Endothelial cell of umbilical vein (primary cell): ENCODE measurements at regions not wholly inside any gene's neighbourhood (a gene's known extent, or its start where the extent isn't known, plus 50 kb on each side); places are given as distances from the start of the nearest gene placed in this dataset.

Experiments used
- BruUV-seq: library from RNA; stranded (reverse); fragments of 400-500 nt; replicated peaks from 2 replicates; lab custom pipeline; 2021; lab: Mats Ljungman, UMichigan
- CTCF ChIA-PET: fragments of 300-600, 350-600 bp; sonication (Branson Sonifier 250); formaldehyde crosslinking; loops from one replicate; lab custom pipeline; 2021; ENCODE audit warnings: antibody characterized with exemption, inconsistent platforms; lab: Charles Lee
- POLR2A ChIA-PET: fragments of 300-600, 350-600 bp; sonication (Branson Sonifier 250); formaldehyde crosslinking; loops from one replicate; lab custom pipeline; 2021; ENCODE audit warnings: antibody characterized with exemption, inconsistent platforms; lab: Charles Lee
- DNase-seq: peaks from one replicate; pipeline ENCODE4 v3.0.0-alpha.2; 2011; ENCODE audit warnings: low read depth, low spot score
- FAIRE-seq: peaks from 2 replicates; lab custom pipeline; 2011; peaks lifted over from hg19 to GRCh38; lab: Jason Lieb, UNC
- H2AFZ ChIP-seq: 2 replicates; pipeline ENCODE4 v1.6.0; 2012; ENCODE audit warnings: low read depth, low read length, control low read depth, inconsistent platforms
- H3K27ac ChIP-seq: 2 replicates; pipeline ENCODE4 v1.5.1; 2011; ENCODE audit warnings: low read depth, mild to moderate bottlenecking, control low read depth, low read length, moderate library complexity; ENCODE audit not compliant: insufficient read depth
- H3K27me3 ChIP-seq, 2 experiments: 2 replicates each; pipeline versions ENCODE4 v1.6.0 to v1.6.1; 2011; ENCODE audit warnings: low read length in 2 of 2, mixed read lengths in 1 of 2; ENCODE audit not compliant: control insufficient read depth in 2 of 2, insufficient read depth in 2 of 2
- H3K36me3 ChIP-seq, 2 experiments: 2 replicates in 1 of 2; 3 replicates in 1 of 2; pipeline ENCODE4 v1.5.1; 2011; ENCODE audit warnings: low read length in 2 of 2, mild to moderate bottlenecking in 1 of 2, moderate library complexity in 1 of 2; ENCODE audit not compliant: control insufficient read depth in 2 of 2, insufficient read depth in 2 of 2; ENCODE audit errors: extremely low read depth in 1 of 2
- H3K4me1 ChIP-seq: 3 replicates; pipeline ENCODE4 v1.5.1; 2011; ENCODE audit warnings: mild to moderate bottlenecking, low read length; ENCODE audit not compliant: control insufficient read depth, insufficient read depth; ENCODE audit errors: extremely low read depth
- H3K4me2 ChIP-seq: 2 replicates; pipeline ENCODE4 v1.6.1; 2011; ENCODE audit warnings: low read length, control low read depth, mixed read lengths; ENCODE audit not compliant: insufficient read depth
- H3K4me3 ChIP-seq, 3 experiments: fragments of 200-600 bp in 1 of 3; sonication (generic), shearing (Covaris generic) in 1 of 3; replicated peaks in 1 of 3; 2 replicates each; pipeline ENCODE4 v1.5.1; 2011 to 2016; ENCODE audit warnings: control low read depth in 3 of 3, low read length in 3 of 3, mild to moderate bottlenecking in 2 of 3, inconsistent platforms in 1 of 3, low read depth in 1 of 3, moderate library complexity in 1 of 3; ENCODE audit not compliant: insufficient read depth in 1 of 3
- H3K79me2 ChIP-seq: 2 replicates; pipeline ENCODE4 v1.6.0; 2012; ENCODE audit warnings: low read length, inconsistent platforms; ENCODE audit not compliant: control insufficient read depth, insufficient read depth
- H3K9ac ChIP-seq: replicated peaks from 2 replicates; pipeline ENCODE3; 2011; ENCODE audit warnings: low read length, control low read depth; ENCODE audit not compliant: insufficient read depth; ENCODE audit errors: extremely low read depth
- H3K9me1 ChIP-seq: replicated peaks from 3 replicates; pipeline ENCODE4 v1.6.0; 2011; ENCODE audit warnings: mild to moderate bottlenecking, low read length; ENCODE audit not compliant: control insufficient read depth, insufficient read depth; ENCODE audit errors: extremely low read depth
- H3K9me3 ChIP-seq: replicated peaks from 2 replicates; pipeline ENCODE4 v1.5.1; 2012; ENCODE audit warnings: low read length, inconsistent platforms; ENCODE audit not compliant: control insufficient read depth, insufficient read depth
- H4K20me1 ChIP-seq: replicated peaks from 2 replicates; pipeline ENCODE3; 2011; ENCODE audit warnings: mild to moderate bottlenecking, low read length; ENCODE audit not compliant: control insufficient read depth, insufficient read depth; ENCODE audit errors: extremely low read depth
- CTCF ChIP-seq, 2 donors: IDR thresholded peaks; 1 replicate in 1 of 2; 2 replicates in 1 of 2; pipeline ENCODE4 v1.5.1; 2011; ENCODE audit warnings: low read length in 2 of 2, mild to moderate bottlenecking in 2 of 2, moderate library complexity in 2 of 2, control low read depth in 1 of 2, inconsistent platforms in 1 of 2, low read depth in 1 of 2; ENCODE audit not compliant: insufficient read depth in 1 of 2; ENCODE audit errors: extremely low read depth in 1 of 2
- EZH2 ChIP-seq: IDR thresholded peaks from 2 replicates; pipeline ENCODE4 v1.6.1; 2012; ENCODE audit warnings: borderline replicate concordance, low read depth, mild to moderate bottlenecking, moderate library complexity, low read length, inconsistent platforms; ENCODE audit not compliant: severe bottlenecking
- FOS ChIP-seq: IDR thresholded peaks from 2 replicates; pipeline ENCODE4 v1.6.1; 2011; ENCODE audit warnings: mild to moderate bottlenecking, low read length, moderate library complexity, borderline replicate concordance; ENCODE audit not compliant: insufficient read depth
- GATA2 ChIP-seq: IDR thresholded peaks from 2 replicates; pipeline ENCODE4 v1.7.0; 2011; ENCODE audit warnings: low read depth, mild to moderate bottlenecking, moderate library complexity, mixed read lengths, low read length; ENCODE audit not compliant: insufficient read length, insufficient read depth
- JUN ChIP-seq: IDR thresholded peaks from 2 replicates; pipeline ENCODE4 v1.6.1; 2011; ENCODE audit warnings: borderline replicate concordance, low read depth; ENCODE audit not compliant: insufficient read length, insufficient read depth
- MAX ChIP-seq: IDR thresholded peaks from 2 replicates; pipeline ENCODE4 v1.6.1; 2011; ENCODE audit not compliant: insufficient read depth, insufficient read length
- MYC ChIP-seq: IDR thresholded peaks from one replicate; pipeline ENCODE4 v1.6.1; 2011; ENCODE audit warnings: mild to moderate bottlenecking, low read depth, low read length
- POLR2A ChIP-seq: IDR thresholded peaks from 2 replicates; pipeline ENCODE4 v1.6.1; 2012; ENCODE audit warnings: low read depth, mild to moderate bottlenecking, control low read depth, low read length
- dilution Hi-C: fragments of 300-500 bp; cut with MboI; formaldehyde crosslinking; loops from one replicate; pipeline ENCODE4 v1.15.0; 2019; ENCODE audit warnings: low sequenced_read_pairs; ENCODE audit not compliant: extremely low pct_ligation_motif_present
- intact Hi-C: fragments of 100-400 bp; cut with micrococcal nuclease; formaldehyde crosslinking; loops from one replicate; pipeline ENCODE4 v1.10.0; 2022

- no peaks in the 10 kb centered on the region for H3K9me1 ChIP-seq
- FAIRE-seq (no peak), DNase-seq (no peak)
- BruUV-seq: no TSS peak
- H3K27ac ChIP-seq: no peak overlapping the region
- TF ChIP-seq CTCF (IDR thresholded peaks at IDR 0.05; ENCODE audit: extremely low read depth in 1 of 2, insufficient read depth in 1 of 2, low read depth in 1 of 2, low read length in 2 of 2) (no peak), MAX (no peak), EZH2 (no peak), FOS (no peak), POLR2A (no peak), MYC (no peak), JUN (no peak)
- no peaks in the 10 kb centered on the region for H3K36me3 ChIP-seq
- no peak overlapping the region for H3K4me2 ChIP-seq
- no peaks in the 10 kb centered on the region for H4K20me1 ChIP-seq
- H3K27me3 ChIP-seq: no peaks in the 10 kb centered on the region
- H3K79me2 ChIP-seq: no peaks in the 10 kb centered on the region
- POLR2A ChIA-PET: no interaction called here
- no peaks in the 10 kb centered on the region for H3K4me1 ChIP-seq
- no peak overlapping the region for H3K9ac ChIP-seq
- intact Hi-C loops: loop anchor here (10.0 kb wide), 1 partner anchor 213 kb away; the partner anchor contains the start of gene APOB
- H3K4me3 ChIP-seq: no peak overlapping the region
- CTCF ChIA-PET: no interaction called here
- dilution Hi-C loops: no loop called here
- no peaks in the 10 kb centered on the region for H3K9me3 ChIP-seq
- H2AFZ ChIP-seq: no peak overlapping the region
Observed at GRCh38 chr2:21258082-21258481, 134.3 kb downstream of the TDRD15 start.

GRCh38 chr2:21260311-21260710 is 136.5 kb downstream of the TDRD15 start:
- H3K27me3 ChIP-seq: no peaks in the 10 kb centered on the region
- H3K9me1 ChIP-seq: no peaks in the 10 kb centered on the region
- dilution Hi-C loops (no loop called here), intact Hi-C loops (no loop called here)
- H3K36me3 ChIP-seq: no peaks in the 10 kb centered on the region
- ChIA-PET CTCF (no interaction called here), POLR2A (no interaction called here)
- H3K4me3 ChIP-seq: no peak overlapping the region
- H3K9me3 ChIP-seq: no peaks in the 10 kb centered on the region
- DNase-seq: no peak
- H3K27ac ChIP-seq: no peak overlapping the region
- BruUV-seq: no TSS peak
- H3K79me2 ChIP-seq: no peaks in the 10 kb centered on the region
- TF ChIP-seq MYC (no peak), CTCF (IDR thresholded peaks at IDR 0.05; ENCODE audit: extremely low read depth in 1 of 2, insufficient read depth in 1 of 2, low read depth in 1 of 2, low read length in 2 of 2) (no peak), FOS (no peak), GATA2 (no peak), JUN (no peak)
- FAIRE-seq: no peak
- no peak overlapping the region for H2AFZ ChIP-seq
- no peak overlapping the region for H3K4me2 ChIP-seq
- no peak overlapping the region for H3K9ac ChIP-seq
- H3K4me1 ChIP-seq: no peaks in the 10 kb centered on the region
- H4K20me1 ChIP-seq: no peaks in the 10 kb centered on the region
